Liver (tissue), 3 donors: ENCODE measurements at regions not wholly inside any gene's neighbourhood (a gene's known extent, or its start where the extent isn't known, plus 50 kb on each side); places are given as distances from the start of the nearest gene placed in this dataset.

Experiments
- GABPA ChIP-seq, 2 donors: IDR thresholded peaks in 1 of 2; conservative IDR thresholded peaks in 1 of 2; 2 replicates each; pipeline ENCODE4 v1.6.1; 2016; ENCODE audit warnings: antibody characterized with exemption in 2 of 2, mild to moderate bottlenecking in 1 of 2, moderate library complexity in 1 of 2
- JUND ChIP-seq, 2 donors: IDR thresholded peaks; 2 replicates each; pipeline ENCODE4 v1.6.1; 2016; ENCODE audit warnings: antibody characterized with exemption in 2 of 2
- NR2F2 ChIP-seq: IDR thresholded peaks from 2 replicates; pipeline ENCODE4 v1.6.1; 2016; ENCODE audit warnings: antibody characterized with exemption
- RAD21 ChIP-seq, 2 donors: IDR thresholded peaks; 2 replicates each; pipeline ENCODE4 v1.6.1; 2016; ENCODE audit warnings: antibody characterized with exemption in 2 of 2, mild to moderate bottlenecking in 2 of 2
- TF ChIP-seq, protein P1 (sequence below): fragments of 150-350 bp; IDR thresholded peaks from 2 replicates; pipeline ENCODE4 v1.5.1; 2017; ENCODE audit warnings: improper control_type of control experiment, low read depth, low read length; ENCODE audit not compliant: missing input control
- TF ChIP-seq, protein P2 (sequence below): IDR thresholded peaks from 2 replicates; pipeline ENCODE4 v1.6.1; 2016; ENCODE audit warnings: antibody characterized with exemption
- TF ChIP-seq, protein P3 (sequence below): IDR thresholded peaks from 2 replicates; pipeline ENCODE4 v1.6.1; 2016; ENCODE audit warnings: antibody characterized with exemption
- TF ChIP-seq, protein P4 (sequence below): IDR thresholded peaks from 2 replicates; pipeline ENCODE4 v1.6.1; 2016; ENCODE audit warnings: antibody characterized with exemption, mild to moderate bottlenecking
- donor health status: healthy.
- donor health status: healthy.

DNA sequence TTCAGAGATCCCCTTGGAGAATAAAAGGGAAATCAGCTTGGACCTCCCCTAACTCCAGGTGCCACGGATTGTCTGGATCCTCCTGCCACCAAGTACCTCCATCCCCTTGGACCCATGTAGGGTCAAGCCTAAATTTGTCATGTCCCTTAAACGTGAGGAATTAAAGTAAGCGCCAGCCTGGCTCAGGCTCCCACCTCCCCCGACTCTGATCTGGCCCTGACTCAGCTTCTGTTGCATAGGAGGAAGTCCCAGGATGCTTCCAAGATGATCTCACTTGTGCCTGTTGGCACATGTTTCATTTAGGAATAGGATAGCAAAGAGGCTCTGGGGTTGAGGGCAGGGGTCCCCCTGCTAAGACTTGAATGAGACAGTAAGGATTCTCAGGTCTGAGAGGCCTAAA lies 231.9 kb upstream of the JUN start:
- TF ChIP-seq JUND (IDR thresholded peaks at IDR 0.05) (no peak), GABPA (IDR thresholded peaks at IDR 0.05 in 1 of 2, conservative IDR thresholded peaks at IDR 0.05 in 1 of 2) (no peak), RAD21 (IDR thresholded peaks at IDR 0.05) (no peak), NR2F2 (no peak)
- TF ChIP-seq, protein P1, sequence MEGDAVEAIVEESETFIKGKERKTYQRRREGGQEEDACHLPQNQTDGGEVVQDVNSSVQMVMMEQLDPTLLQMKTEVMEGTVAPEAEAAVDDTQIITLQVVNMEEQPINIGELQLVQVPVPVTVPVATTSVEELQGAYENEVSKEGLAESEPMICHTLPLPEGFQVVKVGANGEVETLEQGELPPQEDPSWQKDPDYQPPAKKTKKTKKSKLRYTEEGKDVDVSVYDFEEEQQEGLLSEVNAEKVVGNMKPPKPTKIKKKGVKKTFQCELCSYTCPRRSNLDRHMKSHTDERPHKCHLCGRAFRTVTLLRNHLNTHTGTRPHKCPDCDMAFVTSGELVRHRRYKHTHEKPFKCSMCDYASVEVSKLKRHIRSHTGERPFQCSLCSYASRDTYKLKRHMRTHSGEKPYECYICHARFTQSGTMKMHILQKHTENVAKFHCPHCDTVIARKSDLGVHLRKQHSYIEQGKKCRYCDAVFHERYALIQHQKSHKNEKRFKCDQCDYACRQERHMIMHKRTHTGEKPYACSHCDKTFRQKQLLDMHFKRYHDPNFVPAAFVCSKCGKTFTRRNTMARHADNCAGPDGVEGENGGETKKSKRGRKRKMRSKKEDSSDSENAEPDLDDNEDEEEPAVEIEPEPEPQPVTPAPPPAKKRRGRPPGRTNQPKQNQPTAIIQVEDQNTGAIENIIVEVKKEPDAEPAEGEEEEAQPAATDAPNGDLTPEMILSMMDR, result no peak
- TF ChIP-seq, protein P2, sequence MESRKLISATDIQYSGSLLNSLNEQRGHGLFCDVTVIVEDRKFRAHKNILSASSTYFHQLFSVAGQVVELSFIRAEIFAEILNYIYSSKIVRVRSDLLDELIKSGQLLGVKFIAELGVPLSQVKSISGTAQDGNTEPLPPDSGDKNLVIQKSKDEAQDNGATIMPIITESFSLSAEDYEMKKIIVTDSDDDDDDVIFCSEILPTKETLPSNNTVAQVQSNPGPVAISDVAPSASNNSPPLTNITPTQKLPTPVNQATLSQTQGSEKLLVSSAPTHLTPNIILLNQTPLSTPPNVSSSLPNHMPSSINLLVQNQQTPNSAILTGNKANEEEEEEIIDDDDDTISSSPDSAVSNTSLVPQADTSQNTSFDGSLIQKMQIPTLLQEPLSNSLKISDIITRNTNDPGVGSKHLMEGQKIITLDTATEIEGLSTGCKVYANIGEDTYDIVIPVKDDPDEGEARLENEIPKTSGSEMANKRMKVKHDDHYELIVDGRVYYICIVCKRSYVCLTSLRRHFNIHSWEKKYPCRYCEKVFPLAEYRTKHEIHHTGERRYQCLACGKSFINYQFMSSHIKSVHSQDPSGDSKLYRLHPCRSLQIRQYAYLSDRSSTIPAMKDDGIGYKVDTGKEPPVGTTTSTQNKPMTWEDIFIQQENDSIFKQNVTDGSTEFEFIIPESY, result no peak
- TF ChIP-seq, protein P3, sequence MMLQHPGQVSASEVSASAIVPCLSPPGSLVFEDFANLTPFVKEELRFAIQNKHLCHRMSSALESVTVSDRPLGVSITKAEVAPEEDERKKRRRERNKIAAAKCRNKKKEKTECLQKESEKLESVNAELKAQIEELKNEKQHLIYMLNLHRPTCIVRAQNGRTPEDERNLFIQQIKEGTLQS, result no peak
- TF ChIP-seq, protein P4, sequence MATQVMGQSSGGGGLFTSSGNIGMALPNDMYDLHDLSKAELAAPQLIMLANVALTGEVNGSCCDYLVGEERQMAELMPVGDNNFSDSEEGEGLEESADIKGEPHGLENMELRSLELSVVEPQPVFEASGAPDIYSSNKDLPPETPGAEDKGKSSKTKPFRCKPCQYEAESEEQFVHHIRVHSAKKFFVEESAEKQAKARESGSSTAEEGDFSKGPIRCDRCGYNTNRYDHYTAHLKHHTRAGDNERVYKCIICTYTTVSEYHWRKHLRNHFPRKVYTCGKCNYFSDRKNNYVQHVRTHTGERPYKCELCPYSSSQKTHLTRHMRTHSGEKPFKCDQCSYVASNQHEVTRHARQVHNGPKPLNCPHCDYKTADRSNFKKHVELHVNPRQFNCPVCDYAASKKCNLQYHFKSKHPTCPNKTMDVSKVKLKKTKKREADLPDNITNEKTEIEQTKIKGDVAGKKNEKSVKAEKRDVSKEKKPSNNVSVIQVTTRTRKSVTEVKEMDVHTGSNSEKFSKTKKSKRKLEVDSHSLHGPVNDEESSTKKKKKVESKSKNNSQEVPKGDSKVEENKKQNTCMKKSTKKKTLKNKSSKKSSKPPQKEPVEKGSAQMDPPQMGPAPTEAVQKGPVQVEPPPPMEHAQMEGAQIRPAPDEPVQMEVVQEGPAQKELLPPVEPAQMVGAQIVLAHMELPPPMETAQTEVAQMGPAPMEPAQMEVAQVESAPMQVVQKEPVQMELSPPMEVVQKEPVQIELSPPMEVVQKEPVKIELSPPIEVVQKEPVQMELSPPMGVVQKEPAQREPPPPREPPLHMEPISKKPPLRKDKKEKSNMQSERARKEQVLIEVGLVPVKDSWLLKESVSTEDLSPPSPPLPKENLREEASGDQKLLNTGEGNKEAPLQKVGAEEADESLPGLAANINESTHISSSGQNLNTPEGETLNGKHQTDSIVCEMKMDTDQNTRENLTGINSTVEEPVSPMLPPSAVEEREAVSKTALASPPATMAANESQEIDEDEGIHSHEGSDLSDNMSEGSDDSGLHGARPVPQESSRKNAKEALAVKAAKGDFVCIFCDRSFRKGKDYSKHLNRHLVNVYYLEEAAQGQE, result no peak
